Peyer's patch (tissue), 4 donors: ENCODE measurements at regions not wholly inside any gene's neighbourhood (a gene's known extent, or its start where the extent isn't known, plus 50 kb on each side); places are given as distances from the start of the nearest gene placed in this dataset.
A peak's percentile ranks its signal among the peaks of the same experiment; 100 is the strongest.
"Not testable (repeated sequence)": the region's sequence is repeated elsewhere in the genome, so short reads cannot be mapped to it uniquely, and the experiment has no call there.

Experiments
- DNase-seq, 3 donors: peaks; one replicate each; pipeline ENCODE4 v3.0.0-alpha.2; 2017 to 2019
- H3K27ac ChIP-seq, 4 donors: fragments of 200-600 bp; sonication (generic); one replicate each; pipeline ENCODE4 v1.5.1; 2016 to 2019
- H3K27me3 ChIP-seq, 2 donors: fragments of 200-600 bp; sonication (generic); one replicate each; pipeline ENCODE4 v1.5.1; 2019
- H3K36me3 ChIP-seq, 3 donors: fragments of 200-600 bp; sonication (generic); one replicate each; pipeline ENCODE4 v1.5.1; 2016 to 2019
- H3K4me1 ChIP-seq, 4 donors: fragments of 200-600 bp; sonication (generic); one replicate each; pipeline ENCODE4 v1.5.1; 2016 to 2019
- H3K4me3 ChIP-seq, 4 donors: fragments of 200-600 bp; sonication (generic); 1 replicate in 3 of 4; 2 replicates in 1 of 4; pipeline ENCODE4 v1.5.1; 2016 to 2019; ENCODE audit warnings: mild to moderate bottlenecking in 1 of 4
- H3K9me3 ChIP-seq, 4 donors: fragments of 200-600 bp; sonication (generic); one replicate each; pipeline ENCODE4 v1.5.1; 2016 to 2019; ENCODE audit warnings: mild to moderate bottlenecking in 1 of 4
- CTCF ChIP-seq, 6 experiments: fragments of 450-650 bp in 4 of 6; fragments of 200-600 bp in 2 of 6; sonication (generic) in 1 of 6; IDR thresholded peaks; one replicate each; pipeline ENCODE4 v1.5.1; 2017 to 2019; ENCODE audit warnings: antibody characterized with exemption in 6 of 6, mild to moderate bottlenecking in 3 of 6, moderate library complexity in 1 of 6
- POLR2A ChIP-seq, 2 donors: fragments of 450-650 bp; IDR thresholded peaks; one replicate each; pipeline ENCODE4 v1.5.1; 2017; ENCODE audit warnings: antibody characterized with exemption in 2 of 2, mild to moderate bottlenecking in 2 of 2, moderate library complexity in 2 of 2

- H3K4me3 ChIP-seq = no peak overlapping the region
- no peak overlapping the region for H3K27ac ChIP-seq
- no peak for DNase-seq
- H3K27me3 ChIP-seq = no peaks in the 10 kb centered on the region
- H3K9me3 ChIP-seq = no peaks in the 10 kb centered on the region
- TF ChIP-seq CTCF (IDR thresholded peaks at IDR 0.05) = no peak
- no peak for TF ChIP-seq POLR2A (IDR thresholded peaks at IDR 0.05)
- no peaks in the 10 kb centered on the region for H3K36me3 ChIP-seq
- no peaks in the 10 kb centered on the region for H3K4me1 ChIP-seq
These were observed 2171.8 kb upstream of the DEFB115 start for GRCh38 chr20:29085625-29086024.

- H3K27me3 ChIP-seq, H3K4me3 ChIP-seq, H3K4me1 ChIP-seq, H3K9me3 ChIP-seq, H3K36me3 ChIP-seq, H3K27ac ChIP-seq: not testable (repeated sequence)
- DNase-seq = peak in 1 of 3 donors; percentile 45
These were observed 2171.2 kb upstream of the DEFB115 start for GRCh38 chr20:29086145-29086718.

GRCh38 chr20:29086938-29087337 is 2170.5 kb upstream of the DEFB115 start:
- H3K27ac ChIP-seq = no peak overlapping the region
- no peaks in the 10 kb centered on the region for H3K9me3 ChIP-seq
- no peak for DNase-seq
- H3K36me3 ChIP-seq = no peaks in the 10 kb centered on the region
- TF ChIP-seq POLR2A (IDR thresholded peaks at IDR 0.05) (no peak), CTCF (IDR thresholded peaks at IDR 0.05) (no peak)
- no peaks in the 10 kb centered on the region for H3K4me1 ChIP-seq
- no peaks in the 10 kb centered on the region for H3K27me3 ChIP-seq
- H3K4me3 ChIP-seq = no peak overlapping the region

GRCh38 chr20:29087887-29088286 is 2169.6 kb upstream of the DEFB115 start:
- not testable (repeated sequence) for H3K27me3 ChIP-seq, H3K36me3 ChIP-seq, DNase-seq, H3K4me1 ChIP-seq, H3K27ac ChIP-seq, H3K4me3 ChIP-seq, H3K9me3 ChIP-seq

GRCh38 chr20:29088472-29088871 is 2169.0 kb upstream of the DEFB115 start:
- not testable (repeated sequence) for H3K27me3 ChIP-seq, H3K27ac ChIP-seq, H3K36me3 ChIP-seq, H3K4me3 ChIP-seq, H3K4me1 ChIP-seq, H3K9me3 ChIP-seq, DNase-seq

GRCh38 chr20:29089409-29089808 is 2168.1 kb upstream of the DEFB115 start:
- DNase-seq, H3K4me1 ChIP-seq, H3K4me3 ChIP-seq, H3K27me3 ChIP-seq, H3K27ac ChIP-seq, H3K36me3 ChIP-seq, H3K9me3 ChIP-seq: not testable (repeated sequence)

- H3K4me1 ChIP-seq, H3K36me3 ChIP-seq, H3K9me3 ChIP-seq, DNase-seq, H3K4me3 ChIP-seq, H3K27ac ChIP-seq, H3K27me3 ChIP-seq: not testable (repeated sequence)
These were observed 2163.5 kb upstream of the DEFB115 start for GRCh38 chr20:29093958-29094357.

- not testable (repeated sequence) for H3K27me3 ChIP-seq, H3K4me3 ChIP-seq, H3K4me1 ChIP-seq, H3K9me3 ChIP-seq, H3K27ac ChIP-seq, H3K36me3 ChIP-seq, DNase-seq
These were observed 2160.8 kb upstream of the DEFB115 start for GRCh38 chr20:29096695-29097094.

GRCh38 chr20:29107884-29108283 is 2149.6 kb upstream of the DEFB115 start:
- not testable (repeated sequence) for H3K4me1 ChIP-seq, H3K9me3 ChIP-seq, H3K36me3 ChIP-seq, H3K27me3 ChIP-seq, H3K27ac ChIP-seq, H3K4me3 ChIP-seq, DNase-seq

GRCh38 chr20:29109386-29109785 is 2148.1 kb upstream of the DEFB115 start:
- H3K36me3 ChIP-seq, H3K27me3 ChIP-seq, H3K27ac ChIP-seq, H3K9me3 ChIP-seq, H3K4me3 ChIP-seq, H3K4me1 ChIP-seq, DNase-seq: not testable (repeated sequence)

GRCh38 chr20:29115097-29115496 is 2142.4 kb upstream of the DEFB115 start:
- H3K27ac ChIP-seq, DNase-seq, H3K36me3 ChIP-seq, H3K9me3 ChIP-seq, H3K27me3 ChIP-seq, H3K4me3 ChIP-seq, H3K4me1 ChIP-seq: not testable (repeated sequence)
